HG02852 (cell line): ENCODE measurements at regions not wholly inside any gene's neighbourhood (a gene's known extent, or its start where the extent isn't known, plus 50 kb on each side); places are given as distances from the start of the nearest gene placed in this dataset.

ENCODE experiments used
- ATAC-seq: cut with Tn5 transposase; IDR thresholded peaks from one replicate; pipeline ENCODE4 v1.9.1; 2021; ENCODE audit warnings: mild to moderate bottlenecking, moderate library complexity; ENCODE audit not compliant: unreplicated experiment

- ATAC-seq, result no peak
These were observed 450.3 kb upstream of the PSMD7 start for GRCh38 chr16:73846356-73846755.

GRCh38 chr16:73846007-73846330 lies 450.6 kb upstream of the PSMD7 start:
- no peak for ATAC-seq

GRCh38 chr16:73845238-73846006 lies 451.2 kb upstream of the PSMD7 start:
- ATAC-seq, result no peak

- ATAC-seq, result no peak
These were observed 455.9 kb upstream of the PSMD7 start for GRCh38 chr16:73840728-73841127.

- ATAC-seq, result no peak
These were observed 465.4 kb upstream of the PSMD7 start for GRCh38 chr16:73831220-73831619.

- ATAC-seq, result no peak
These were observed 473.3 kb upstream of the PSMD7 start for GRCh38 chr16:73823205-73823849.

GRCh38 chr16:73817526-73818324 lies 478.9 kb upstream of the PSMD7 start:
- ATAC-seq, result no peak

- no peak for ATAC-seq
These were observed 483.1 kb upstream of the PSMD7 start for GRCh38 chr16:73813527-73813926.

- ATAC-seq, result no peak
These were observed 492.2 kb upstream of the PSMD7 start for GRCh38 chr16:73804456-73804855.

- ATAC-seq, result no peak
These were observed 498.1 kb upstream of the PSMD7 start for GRCh38 chr16:73798471-73798870.

GRCh38 chr16:73797115-73797514 lies 499.5 kb upstream of the PSMD7 start:
- ATAC-seq, result no peak

GRCh38 chr16:73796241-73796640 lies 500.4 kb upstream of the PSMD7 start:
- ATAC-seq, result no peak

- ATAC-seq, result no peak
These were observed 501.6 kb upstream of the PSMD7 start for GRCh38 chr16:73794994-73795393.

GRCh38 chr16:73793871-73794437 lies 502.7 kb upstream of the PSMD7 start:
- ATAC-seq, result no peak

GRCh38 chr16:73793260-73793659 lies 503.4 kb upstream of the PSMD7 start:
- ATAC-seq, result no peak

GRCh38 chr16:73792199-73793020 lies 504.2 kb upstream of the PSMD7 start:
- no peak for ATAC-seq

- ATAC-seq, result no peak
These were observed 515.3 kb upstream of the PSMD7 start for GRCh38 chr16:73781297-73781696.

- ATAC-seq, result no peak
These were observed 517.7 kb upstream of the PSMD7 start for GRCh38 chr16:73778887-73779286.

- no peak for ATAC-seq
These were observed 520.7 kb upstream of the PSMD7 start for GRCh38 chr16:73775841-73776388.
